Mesothelial cell of epicardium (in vitro differentiated cells): ENCODE measurements at regions not wholly inside any gene's neighbourhood (a gene's known extent, or its start where the extent isn't known, plus 50 kb on each side); places are given as distances from the start of the nearest gene placed in this dataset.

Source experiments
- DNase-seq, 2 experiments: peaks; one replicate each; pipeline ENCODE4 v3.0.0; 2021; ENCODE audit warnings: low spot score in 2 of 2; ENCODE audit not compliant: unreplicated experiment in 2 of 2
- H3K27ac Mint-ChIP-seq: 2 replicates; pipeline ENCODE4 v1.8.0; 2021; ENCODE audit warnings: mixed read lengths
- H3K27me3 Mint-ChIP-seq: 2 replicates; pipeline ENCODE4 v1.8.0; 2021; ENCODE audit warnings: low read depth, mixed read lengths
- H3K36me3 Mint-ChIP-seq: 2 replicates; pipeline ENCODE4 v1.8.0; 2021; ENCODE audit warnings: mixed read lengths
- H3K4me1 Mint-ChIP-seq: 2 replicates; pipeline ENCODE4 v1.8.0; 2021; ENCODE audit warnings: mixed read lengths
- H3K4me3 Mint-ChIP-seq: 2 replicates; pipeline ENCODE4 v1.8.0; 2021; ENCODE audit warnings: mild to moderate bottlenecking, moderate library complexity, mixed read lengths
- H3K9me3 Mint-ChIP-seq: 2 replicates; pipeline ENCODE4 v1.8.0; 2021; ENCODE audit warnings: mixed read lengths
- TF ChIP-seq, protein P1 (sequence below): fragments of 200-600 bp; sonication (generic); IDR thresholded peaks from one replicate; pipeline ENCODE4 v1.5.0; 2021; ENCODE audit warnings: antibody characterized with exemption; ENCODE audit not compliant: unreplicated experiment

DNA sequence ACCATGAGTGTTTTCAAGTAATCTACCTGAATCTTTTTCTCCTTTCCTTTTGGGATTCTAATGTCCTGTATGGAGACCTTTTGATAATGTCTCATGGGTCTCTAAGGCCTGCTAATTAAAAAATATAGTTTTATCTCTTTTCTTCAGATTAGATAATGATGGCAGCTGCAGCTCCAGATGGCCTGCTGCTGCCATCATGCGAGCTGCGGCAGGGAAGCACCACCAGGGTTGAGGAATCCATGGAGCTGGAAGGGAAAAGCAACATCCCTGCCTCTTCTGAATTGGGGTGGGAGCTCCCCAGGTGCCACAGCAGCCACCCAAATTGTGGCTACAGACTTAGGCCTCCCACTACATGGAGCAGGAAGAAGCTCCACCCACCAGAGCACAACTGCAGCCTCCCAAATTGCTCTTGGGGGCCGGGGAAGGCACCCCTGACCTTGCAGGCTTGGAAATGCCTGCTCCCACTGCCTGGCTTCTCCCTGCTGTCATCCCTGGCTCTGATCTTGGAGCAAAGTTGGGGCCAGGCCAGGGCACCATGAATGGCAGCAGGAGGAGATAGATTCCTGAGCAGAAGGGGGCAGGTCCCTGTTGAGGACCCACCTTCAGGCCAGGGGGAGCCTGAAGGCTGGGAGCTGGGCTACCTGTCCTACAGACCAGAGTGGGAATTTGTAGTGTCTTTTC, 189.6 kb upstream of the MAN1A1 start:
- TF ChIP-seq, protein P1, sequence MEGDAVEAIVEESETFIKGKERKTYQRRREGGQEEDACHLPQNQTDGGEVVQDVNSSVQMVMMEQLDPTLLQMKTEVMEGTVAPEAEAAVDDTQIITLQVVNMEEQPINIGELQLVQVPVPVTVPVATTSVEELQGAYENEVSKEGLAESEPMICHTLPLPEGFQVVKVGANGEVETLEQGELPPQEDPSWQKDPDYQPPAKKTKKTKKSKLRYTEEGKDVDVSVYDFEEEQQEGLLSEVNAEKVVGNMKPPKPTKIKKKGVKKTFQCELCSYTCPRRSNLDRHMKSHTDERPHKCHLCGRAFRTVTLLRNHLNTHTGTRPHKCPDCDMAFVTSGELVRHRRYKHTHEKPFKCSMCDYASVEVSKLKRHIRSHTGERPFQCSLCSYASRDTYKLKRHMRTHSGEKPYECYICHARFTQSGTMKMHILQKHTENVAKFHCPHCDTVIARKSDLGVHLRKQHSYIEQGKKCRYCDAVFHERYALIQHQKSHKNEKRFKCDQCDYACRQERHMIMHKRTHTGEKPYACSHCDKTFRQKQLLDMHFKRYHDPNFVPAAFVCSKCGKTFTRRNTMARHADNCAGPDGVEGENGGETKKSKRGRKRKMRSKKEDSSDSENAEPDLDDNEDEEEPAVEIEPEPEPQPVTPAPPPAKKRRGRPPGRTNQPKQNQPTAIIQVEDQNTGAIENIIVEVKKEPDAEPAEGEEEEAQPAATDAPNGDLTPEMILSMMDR: no peak
- H3K27me3 Mint-ChIP-seq: no peaks in the 10 kb centered on the region
- no peak for DNase-seq
- no peaks in the 10 kb centered on the region for H3K36me3 Mint-ChIP-seq
- H3K9me3 Mint-ChIP-seq: no peaks in the 10 kb centered on the region
- no peak overlapping the region for H3K4me3 Mint-ChIP-seq
- no peak overlapping the region for H3K27ac Mint-ChIP-seq
- peaks cover 14% of the 10 kb centered on the region for H3K4me1 Mint-ChIP-seq

DNA sequence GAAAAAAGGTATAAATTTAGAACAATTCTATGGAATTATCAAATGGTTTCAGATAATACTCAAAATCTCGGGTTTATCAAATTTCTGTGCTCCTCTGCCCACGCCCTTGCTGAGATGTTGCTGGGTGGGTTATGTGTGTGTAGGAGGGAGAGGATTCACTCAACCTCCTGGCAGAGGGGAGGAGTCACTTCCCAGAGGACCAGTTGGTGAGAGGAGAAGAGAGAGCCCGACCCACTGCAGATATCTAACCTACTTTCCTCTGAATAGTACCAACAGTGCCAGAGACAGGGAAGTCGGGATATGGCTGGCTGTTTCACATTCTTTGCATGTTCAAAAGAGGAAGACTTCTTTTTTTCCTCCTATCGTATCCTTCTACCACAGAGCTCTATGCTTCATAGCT, 187.1 kb upstream of the MAN1A1 start:
- Mint-ChIP-seq H3K27ac (no peak overlapping the region), H3K4me1 (peaks cover 16% of the 10 kb centered on the region), H3K36me3 (no peaks in the 10 kb centered on the region), H3K4me3 (no peak overlapping the region), H3K9me3 (no peaks in the 10 kb centered on the region), H3K27me3 (no peaks in the 10 kb centered on the region)
- DNase-seq: no peak
- TF ChIP-seq, protein P1: no peak

DNA sequence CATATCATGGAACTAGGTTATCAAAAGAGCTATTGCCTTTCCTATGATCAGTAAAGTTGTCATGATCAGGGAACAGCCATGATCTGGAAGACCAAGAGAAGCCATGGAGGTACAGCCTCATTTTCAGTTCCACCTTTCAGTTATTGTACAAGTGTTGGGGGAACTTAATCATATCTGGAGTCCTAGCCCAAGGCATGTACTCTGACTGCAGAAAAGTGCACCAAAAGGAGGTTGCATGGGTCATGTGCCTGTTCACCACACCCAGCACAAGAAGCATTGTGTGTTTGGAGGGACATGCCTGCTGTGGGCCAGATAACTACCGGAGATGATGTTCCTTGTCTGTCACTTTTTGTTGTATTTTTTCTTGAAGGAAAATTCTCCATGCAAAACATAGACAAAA, 185.8 kb upstream of the MAN1A1 start:
- H3K36me3 Mint-ChIP-seq: no peaks in the 10 kb centered on the region
- no peak for DNase-seq
- peaks cover 5% of the 10 kb centered on the region for H3K9me3 Mint-ChIP-seq
- H3K27ac Mint-ChIP-seq: no peak overlapping the region
- TF ChIP-seq, protein P1: no peak
- no peaks in the 10 kb centered on the region for H3K27me3 Mint-ChIP-seq
- no peak overlapping the region for H3K4me3 Mint-ChIP-seq
- peaks cover 7% of the 10 kb centered on the region for H3K4me1 Mint-ChIP-seq

DNA sequence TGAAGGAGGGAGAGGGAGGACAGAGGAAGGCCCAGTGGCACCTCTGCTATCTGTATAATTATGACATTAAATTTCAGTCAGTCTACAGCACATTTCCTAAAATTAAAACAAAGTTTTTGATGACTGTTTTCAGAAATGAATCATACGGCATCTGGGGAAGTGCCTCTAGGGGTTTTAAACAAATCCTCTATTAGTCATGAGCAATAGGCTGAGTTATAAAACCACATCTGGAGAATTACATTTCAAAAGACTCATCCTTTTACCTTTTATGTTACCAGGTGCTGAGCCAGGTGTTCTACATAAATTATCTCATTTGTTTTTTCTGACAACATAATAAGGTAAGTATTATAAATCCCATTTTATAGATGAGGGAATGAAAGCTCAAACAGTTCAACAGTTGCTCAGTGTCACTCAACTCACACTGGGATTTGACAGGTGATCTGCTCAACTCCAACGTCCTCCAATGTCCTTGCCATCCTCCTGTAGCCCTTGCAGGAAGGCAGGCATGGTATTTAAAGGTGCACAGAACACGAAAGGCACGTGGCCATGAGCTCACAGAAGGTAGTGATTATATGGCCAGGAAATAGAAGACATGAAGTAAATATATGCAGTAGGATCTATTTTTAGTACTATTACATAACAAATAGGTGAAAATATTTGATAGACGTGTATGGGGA, 184.2 kb upstream of the MAN1A1 start:
- Mint-ChIP-seq H3K27ac (no peak overlapping the region), H3K9me3 (peaks cover 5% of the 10 kb centered on the region), H3K4me3 (no peak overlapping the region), H3K36me3 (no peaks in the 10 kb centered on the region), H3K27me3 (no peaks in the 10 kb centered on the region), H3K4me1 (peaks cover 7% of the 10 kb centered on the region)
- DNase-seq: no peak
- TF ChIP-seq, protein P1: no peak

DNA sequence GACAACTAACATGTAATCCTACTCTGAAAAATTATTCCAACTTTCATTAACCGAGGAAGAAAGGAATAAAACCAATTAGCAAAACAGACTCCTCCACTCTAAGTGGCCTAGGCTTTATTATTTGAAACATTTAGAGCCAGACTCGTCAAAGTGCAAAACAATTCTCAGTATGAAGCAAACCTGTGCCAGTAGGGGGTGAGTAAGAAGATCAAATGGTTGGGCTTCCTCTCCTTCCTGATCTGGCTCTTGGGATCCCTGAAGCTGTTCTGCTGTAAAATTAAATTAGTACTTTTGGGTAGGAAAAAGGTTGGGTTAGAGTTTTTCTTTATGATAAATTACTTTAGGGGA, 177.6 kb upstream of the MAN1A1 start:
- Mint-ChIP-seq H3K4me3 (no peak overlapping the region), H3K27ac (no peak overlapping the region), H3K4me1 (peaks cover 9% of the 10 kb centered on the region), H3K27me3 (no peaks in the 10 kb centered on the region), H3K9me3 (peaks cover 5% of the 10 kb centered on the region), H3K36me3 (no peaks in the 10 kb centered on the region)
- DNase-seq: no peak
- TF ChIP-seq, protein P1: no peak
